ENCODE measurements at regions not wholly inside any gene's neighbourhood (a gene's known extent, or its start where the extent isn't known, plus 50 kb on each side); places are given as distances from the start of the nearest gene placed in this dataset.

GRCh38 chr9:6149315-6149714 lies 66.3 kb upstream of the IL33 start:
- TF ChIP-seq CTCF (IDR thresholded peaks at IDR 0.05): no peak
- no peak for TF ChIP-seq EP300 (IDR thresholded peaks at IDR 0.05)
- no peak for TF ChIP-seq POLR2A (IDR thresholded peaks at IDR 0.05)
